ENCODE measurements at regions not wholly inside any gene's neighbourhood (a gene's known extent, or its start where the extent isn't known, plus 50 kb on each side); places are given as distances from the start of the nearest gene placed in this dataset.

GRCh38 chr18:75130591-75131328, 78.2 kb downstream of the PTGR3 start:
- no peak for DNase-seq

- no peak for DNase-seq
Measured at GRCh38 chr18:75129717-75130477, 79.0 kb downstream of the PTGR3 start.

DNA sequence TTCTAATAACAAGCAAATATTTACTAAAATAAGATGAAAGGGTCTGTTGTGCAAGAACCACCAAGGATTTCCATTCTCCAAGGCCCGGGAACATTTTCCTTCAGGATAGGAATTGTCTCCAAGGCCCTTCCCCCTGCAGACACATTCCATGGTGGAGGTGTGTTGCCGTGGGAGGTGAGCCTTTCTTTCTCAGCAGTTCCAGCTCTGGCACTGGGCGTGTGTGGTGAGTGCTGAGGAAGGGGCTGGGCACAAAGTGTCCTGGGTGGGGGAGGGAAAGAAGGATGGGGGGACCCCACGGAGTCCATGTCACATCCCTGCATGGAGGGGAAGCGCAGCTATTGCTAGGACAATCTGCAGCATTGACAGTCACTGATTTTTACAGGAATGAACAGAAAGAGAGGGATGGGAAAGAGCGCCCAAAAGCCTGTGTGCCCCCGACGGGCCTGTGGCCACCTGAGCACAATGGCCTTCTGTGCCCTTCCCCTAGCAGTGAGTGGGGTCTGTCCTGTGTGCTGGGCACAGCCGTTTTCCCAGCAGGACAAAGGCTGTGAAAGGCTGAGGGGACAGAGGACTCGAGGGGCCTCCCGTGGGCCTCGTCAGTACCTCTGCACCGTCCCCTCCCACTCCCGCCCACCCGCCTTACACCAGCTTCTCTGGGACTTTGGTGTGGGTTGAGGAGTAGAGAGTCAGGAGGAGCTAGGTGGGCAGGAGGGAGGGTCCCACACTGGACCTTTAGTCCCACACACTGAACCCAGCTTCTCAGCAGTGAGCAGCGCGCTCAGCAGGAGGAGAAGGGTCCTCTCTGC, 79.8 kb downstream of the PTGR3 start:
- DNase-seq, result no peak

- no peak for DNase-seq
Measured at GRCh38 chr18:75128051-75128605, 80.8 kb downstream of the PTGR3 start.

DNA sequence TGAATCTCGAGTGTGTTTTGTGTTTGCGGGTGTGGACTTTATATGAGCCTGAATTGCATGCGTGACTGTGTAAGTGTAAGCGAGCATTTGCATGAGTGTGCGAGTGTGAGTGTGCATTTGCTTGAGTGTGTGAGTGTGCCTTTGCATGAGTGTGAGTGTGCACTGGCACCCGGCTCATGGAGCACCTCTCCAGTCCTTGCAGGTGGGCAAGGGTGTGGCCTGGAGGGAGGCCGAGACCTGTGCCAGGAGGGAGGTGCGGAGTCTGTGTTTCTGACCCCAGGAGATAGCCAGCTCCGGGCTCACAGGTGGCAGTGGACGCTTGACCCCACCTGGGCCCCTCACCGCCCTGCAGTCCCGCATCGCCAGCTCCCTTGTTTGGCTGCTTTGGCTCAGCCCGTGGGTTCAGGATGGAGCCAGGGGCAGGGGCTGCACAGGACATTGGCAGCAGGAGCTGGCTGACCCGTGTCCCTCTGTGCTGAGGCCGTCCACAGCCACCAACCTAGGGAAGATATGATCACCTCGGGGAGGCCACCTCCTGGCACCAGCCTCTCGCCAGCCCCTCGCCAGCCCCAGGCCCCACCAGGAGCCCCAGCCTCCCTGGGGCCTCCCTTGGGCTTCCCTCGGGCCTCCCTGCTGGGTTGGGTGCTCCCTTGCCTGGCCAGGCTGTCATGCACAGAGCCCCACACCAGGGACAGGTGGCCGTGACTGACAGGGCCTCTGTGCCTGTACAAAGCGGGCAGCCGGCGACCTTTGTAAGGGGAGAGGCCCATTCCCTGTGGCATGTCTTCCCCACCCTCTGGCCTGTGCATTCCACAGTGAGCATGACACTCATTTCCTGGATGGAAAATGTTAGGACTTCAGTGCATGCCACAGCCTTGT, 81.6 kb downstream of the PTGR3 start:
- DNase-seq, result no peak

DNA sequence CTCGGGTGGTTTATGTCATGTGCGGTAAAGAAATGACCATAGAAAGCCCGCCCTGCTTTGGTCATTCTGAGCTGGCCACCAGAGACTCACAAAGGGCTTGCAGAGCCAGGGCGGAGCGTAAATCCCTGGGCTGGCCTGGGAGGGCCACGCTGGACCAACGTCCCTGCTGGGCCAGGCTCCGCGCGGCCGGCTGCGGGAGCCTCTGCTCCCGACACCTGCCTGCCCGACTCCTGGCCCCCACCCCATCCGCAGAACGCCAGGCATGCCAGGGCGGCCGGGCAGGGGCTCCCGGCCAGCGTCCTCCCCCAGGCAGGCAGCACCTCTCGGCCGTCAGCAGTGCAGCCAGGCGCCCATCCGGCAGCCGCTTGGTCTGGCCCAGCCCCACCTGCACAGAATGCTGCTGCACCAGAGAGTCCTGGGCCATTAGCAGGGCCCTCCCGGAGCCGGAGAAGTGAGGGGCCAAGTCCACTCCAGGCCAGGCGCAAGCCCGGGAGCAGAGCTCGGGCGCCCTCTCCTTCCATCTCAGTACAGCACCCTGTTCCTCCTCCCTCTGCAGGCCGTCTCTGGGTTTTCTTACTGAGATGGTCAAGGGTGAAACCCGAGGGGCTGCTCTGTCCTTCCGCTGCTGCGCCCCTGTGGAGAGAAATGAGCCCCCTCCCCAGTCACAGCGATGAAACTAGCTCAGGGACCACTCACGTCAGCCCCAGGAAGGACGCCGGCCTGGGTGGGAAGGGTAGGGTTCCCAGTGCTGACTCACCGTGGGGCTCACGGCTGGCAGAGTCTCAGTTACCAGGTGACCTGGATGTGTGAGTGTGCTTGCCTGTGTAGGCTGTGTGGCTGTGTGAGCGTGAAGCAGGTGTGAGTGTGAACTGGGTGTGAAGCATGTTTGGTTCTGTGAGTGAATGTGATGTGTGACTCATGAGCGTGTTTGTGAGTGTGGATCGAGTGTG, 83.3 kb downstream of the PTGR3 start:
- peak in 2 of 3 experiments; percentile 32 to 54 for DNase-seq

GRCh38 chr18:75124991-75125381, 84.0 kb downstream of the PTGR3 start:
- DNase-seq, result no peak

GRCh38 chr18:75124551-75124950, 84.4 kb downstream of the PTGR3 start:
- no peak for DNase-seq

GRCh38 chr18:75123113-75123512, 85.8 kb downstream of the PTGR3 start:
- DNase-seq, result no peak

DNA sequence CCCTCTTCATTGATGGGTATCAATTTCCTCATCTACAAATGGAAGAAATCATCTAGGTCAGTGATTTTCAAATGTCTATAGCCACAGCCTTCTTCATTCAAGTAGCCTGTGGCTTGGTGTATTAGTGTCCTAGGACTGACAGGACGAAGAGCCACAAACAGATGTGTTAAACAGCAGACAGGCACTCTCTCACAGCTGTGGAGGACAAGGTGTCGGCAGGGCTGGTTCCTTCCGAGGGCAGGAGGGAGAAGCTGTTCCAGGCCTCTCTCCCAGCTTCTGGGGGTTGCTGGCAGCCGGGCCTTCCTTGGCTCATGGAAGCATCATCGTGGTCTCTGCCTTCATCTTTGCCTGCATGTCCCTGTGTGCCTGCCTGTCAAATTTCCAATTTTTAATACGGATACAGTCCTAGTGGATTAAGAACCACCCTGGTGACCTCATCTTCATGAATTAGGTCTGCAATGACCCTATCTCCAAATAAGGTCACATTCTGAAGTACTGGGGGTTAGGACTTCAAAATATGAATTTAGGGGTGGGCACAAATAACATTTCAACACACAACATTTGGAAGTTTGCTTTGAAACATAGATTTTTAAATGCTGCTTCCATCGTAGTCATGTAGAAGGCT, 86.5 kb downstream of the PTGR3 start:
- DNase-seq, result no peak

DNA sequence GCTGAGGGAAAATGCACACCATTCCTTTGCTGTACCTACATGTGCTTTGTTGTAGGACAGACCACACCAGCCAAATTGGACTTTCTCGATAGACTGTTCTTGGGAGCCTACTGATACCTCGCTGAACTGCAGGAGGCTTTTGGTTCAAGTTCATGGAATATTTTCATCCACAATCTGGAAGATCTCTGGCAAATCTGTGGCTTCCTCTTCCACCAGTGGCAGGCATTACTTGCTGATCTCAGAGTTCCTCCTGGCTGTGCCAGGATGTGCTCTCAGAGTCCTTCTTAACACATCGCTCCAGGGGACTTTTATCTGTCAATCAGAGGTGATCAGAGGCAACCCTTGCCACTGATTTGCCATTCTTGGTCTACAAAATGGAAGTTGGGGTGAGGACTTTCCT, 87.7 kb downstream of the PTGR3 start:
- no peak for DNase-seq

DNA sequence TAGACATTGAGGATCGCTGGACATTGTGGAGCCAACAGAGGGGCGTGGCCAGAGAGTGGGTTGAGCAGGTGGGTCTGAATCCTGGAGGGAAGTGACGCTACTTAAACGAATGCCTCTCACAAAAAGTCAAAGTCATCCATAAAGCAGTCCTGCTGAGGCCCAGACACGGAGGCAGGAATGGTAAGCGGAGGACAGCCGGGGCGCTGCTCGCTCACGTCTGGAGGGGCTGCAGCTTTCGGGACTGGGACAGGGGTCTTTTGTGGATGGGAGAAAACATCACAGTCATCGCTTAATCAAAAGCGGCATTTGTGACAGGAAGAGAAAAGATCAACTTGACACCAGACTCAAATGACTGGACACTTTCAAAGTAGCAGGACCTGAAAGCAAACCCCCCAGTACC, 88.4 kb downstream of the PTGR3 start:
- DNase-seq, result no peak

GRCh38 chr18:75116809-75117208, 92.1 kb downstream of the PTGR3 start:
- DNase-seq, result no peak

DNA sequence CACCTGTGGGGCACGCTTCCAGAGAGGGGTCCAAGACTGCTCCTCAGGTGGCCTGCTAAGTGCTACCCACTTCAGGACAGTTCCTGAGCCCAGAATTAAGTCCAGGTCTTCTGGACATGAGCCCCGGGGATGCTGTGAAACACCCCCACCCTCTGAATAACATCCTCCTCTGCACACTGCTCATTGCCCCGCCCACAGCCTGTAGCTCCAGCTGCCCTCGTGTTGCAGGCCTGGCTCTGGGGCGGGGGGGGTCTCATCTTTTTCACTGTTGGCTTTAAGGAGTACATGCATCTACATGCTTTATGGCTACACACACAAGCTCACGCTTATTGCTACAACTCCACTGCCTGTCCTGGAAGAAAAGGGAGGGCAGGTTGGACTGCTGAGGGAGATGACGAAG, 92.8 kb downstream of the PTGR3 start:
- no peak for DNase-seq

- no peak for DNase-seq
Measured at GRCh38 chr18:75115514-75115913, 93.4 kb downstream of the PTGR3 start.
